Endothelial cell of umbilical vein (primary cell): ENCODE measurements at regions not wholly inside any gene's neighbourhood (a gene's known extent, or its start where the extent isn't known, plus 50 kb on each side); places are given as distances from the start of the nearest gene placed in this dataset.

Experiments
- BruUV-seq: library from RNA; stranded (reverse); fragments of 400-500 nt; replicated peaks from 2 replicates; lab custom pipeline; 2021; lab: Mats Ljungman, UMichigan
- CTCF ChIA-PET: fragments of 300-600, 350-600 bp; sonication (Branson Sonifier 250); formaldehyde crosslinking; loops from one replicate; lab custom pipeline; 2021; ENCODE audit warnings: antibody characterized with exemption, inconsistent platforms; lab: Charles Lee
- POLR2A ChIA-PET: fragments of 300-600, 350-600 bp; sonication (Branson Sonifier 250); formaldehyde crosslinking; loops from one replicate; lab custom pipeline; 2021; ENCODE audit warnings: antibody characterized with exemption, inconsistent platforms; lab: Charles Lee
- DNase-seq: peaks from one replicate; pipeline ENCODE4 v3.0.0-alpha.2; 2011; ENCODE audit warnings: low read depth, low spot score
- FAIRE-seq: peaks from 2 replicates; lab custom pipeline; 2011; peaks lifted over from hg19 to GRCh38; lab: Jason Lieb, UNC
- H2AFZ ChIP-seq: 2 replicates; pipeline ENCODE4 v1.6.0; 2012; ENCODE audit warnings: low read depth, low read length, control low read depth, inconsistent platforms
- H3K27ac ChIP-seq: 2 replicates; pipeline ENCODE4 v1.5.1; 2011; ENCODE audit warnings: low read depth, mild to moderate bottlenecking, control low read depth, low read length, moderate library complexity; ENCODE audit not compliant: insufficient read depth
- H3K27me3 ChIP-seq, 2 experiments: 2 replicates each; pipeline versions ENCODE4 v1.6.0 to v1.6.1; 2011; ENCODE audit warnings: low read length in 2 of 2, mixed read lengths in 1 of 2; ENCODE audit not compliant: control insufficient read depth in 2 of 2, insufficient read depth in 2 of 2
- H3K36me3 ChIP-seq, 2 experiments: 2 replicates in 1 of 2; 3 replicates in 1 of 2; pipeline ENCODE4 v1.5.1; 2011; ENCODE audit warnings: low read length in 2 of 2, mild to moderate bottlenecking in 1 of 2, moderate library complexity in 1 of 2; ENCODE audit not compliant: control insufficient read depth in 2 of 2, insufficient read depth in 2 of 2; ENCODE audit errors: extremely low read depth in 1 of 2
- H3K4me1 ChIP-seq: 3 replicates; pipeline ENCODE4 v1.5.1; 2011; ENCODE audit warnings: mild to moderate bottlenecking, low read length; ENCODE audit not compliant: control insufficient read depth, insufficient read depth; ENCODE audit errors: extremely low read depth
- H3K4me2 ChIP-seq: 2 replicates; pipeline ENCODE4 v1.6.1; 2011; ENCODE audit warnings: low read length, control low read depth, mixed read lengths; ENCODE audit not compliant: insufficient read depth
- H3K4me3 ChIP-seq, 3 experiments: fragments of 200-600 bp in 1 of 3; sonication (generic), shearing (Covaris generic) in 1 of 3; replicated peaks in 1 of 3; 2 replicates each; pipeline ENCODE4 v1.5.1; 2011 to 2016; ENCODE audit warnings: control low read depth in 3 of 3, low read length in 3 of 3, mild to moderate bottlenecking in 2 of 3, inconsistent platforms in 1 of 3, low read depth in 1 of 3, moderate library complexity in 1 of 3; ENCODE audit not compliant: insufficient read depth in 1 of 3
- H3K79me2 ChIP-seq: 2 replicates; pipeline ENCODE4 v1.6.0; 2012; ENCODE audit warnings: low read length, inconsistent platforms; ENCODE audit not compliant: control insufficient read depth, insufficient read depth
- H3K9ac ChIP-seq: replicated peaks from 2 replicates; pipeline ENCODE3; 2011; ENCODE audit warnings: low read length, control low read depth; ENCODE audit not compliant: insufficient read depth; ENCODE audit errors: extremely low read depth
- H3K9me1 ChIP-seq: replicated peaks from 3 replicates; pipeline ENCODE4 v1.6.0; 2011; ENCODE audit warnings: mild to moderate bottlenecking, low read length; ENCODE audit not compliant: control insufficient read depth, insufficient read depth; ENCODE audit errors: extremely low read depth
- H3K9me3 ChIP-seq: replicated peaks from 2 replicates; pipeline ENCODE4 v1.5.1; 2012; ENCODE audit warnings: low read length, inconsistent platforms; ENCODE audit not compliant: control insufficient read depth, insufficient read depth
- H4K20me1 ChIP-seq: replicated peaks from 2 replicates; pipeline ENCODE3; 2011; ENCODE audit warnings: mild to moderate bottlenecking, low read length; ENCODE audit not compliant: control insufficient read depth, insufficient read depth; ENCODE audit errors: extremely low read depth
- EZH2 ChIP-seq: IDR thresholded peaks from 2 replicates; pipeline ENCODE4 v1.6.1; 2012; ENCODE audit warnings: borderline replicate concordance, low read depth, mild to moderate bottlenecking, moderate library complexity, low read length, inconsistent platforms; ENCODE audit not compliant: severe bottlenecking
- FOS ChIP-seq: IDR thresholded peaks from 2 replicates; pipeline ENCODE4 v1.6.1; 2011; ENCODE audit warnings: mild to moderate bottlenecking, low read length, moderate library complexity, borderline replicate concordance; ENCODE audit not compliant: insufficient read depth
- GATA2 ChIP-seq: IDR thresholded peaks from 2 replicates; pipeline ENCODE4 v1.7.0; 2011; ENCODE audit warnings: low read depth, mild to moderate bottlenecking, moderate library complexity, mixed read lengths, low read length; ENCODE audit not compliant: insufficient read length, insufficient read depth
- JUN ChIP-seq: IDR thresholded peaks from 2 replicates; pipeline ENCODE4 v1.6.1; 2011; ENCODE audit warnings: borderline replicate concordance, low read depth; ENCODE audit not compliant: insufficient read length, insufficient read depth
- MYC ChIP-seq: IDR thresholded peaks from one replicate; pipeline ENCODE4 v1.6.1; 2011; ENCODE audit warnings: mild to moderate bottlenecking, low read depth, low read length
- POLR2A ChIP-seq: IDR thresholded peaks from 2 replicates; pipeline ENCODE4 v1.6.1; 2012; ENCODE audit warnings: low read depth, mild to moderate bottlenecking, control low read depth, low read length
- POLR2AphosphoS5 ChIP-seq: IDR thresholded peaks from 2 replicates; pipeline ENCODE4 v1.6.1; 2012; ENCODE audit warnings: low read depth, mild to moderate bottlenecking, control low read depth, low read length, moderate library complexity; ENCODE audit not compliant: insufficient read depth
- dilution Hi-C: fragments of 300-500 bp; cut with MboI; formaldehyde crosslinking; loops from one replicate; pipeline ENCODE4 v1.15.0; 2019; ENCODE audit warnings: low sequenced_read_pairs; ENCODE audit not compliant: extremely low pct_ligation_motif_present
- intact Hi-C: fragments of 100-400 bp; cut with micrococcal nuclease; formaldehyde crosslinking; loops from one replicate; pipeline ENCODE4 v1.10.0; 2022
- TF ChIP-seq, protein P1 (sequence below): IDR thresholded peaks from 2 replicates; pipeline ENCODE4 v1.6.1; 2011; ENCODE audit not compliant: insufficient read depth, insufficient read length
- TF ChIP-seq, protein P2 (sequence below), 2 donors: IDR thresholded peaks; 1 replicate in 1 of 2; 2 replicates in 1 of 2; pipeline ENCODE4 v1.5.1; 2011; ENCODE audit warnings: low read length in 2 of 2, mild to moderate bottlenecking in 2 of 2, moderate library complexity in 2 of 2, control low read depth in 1 of 2, inconsistent platforms in 1 of 2, low read depth in 1 of 2; ENCODE audit not compliant: insufficient read depth in 1 of 2; ENCODE audit errors: extremely low read depth in 1 of 2

DNA sequence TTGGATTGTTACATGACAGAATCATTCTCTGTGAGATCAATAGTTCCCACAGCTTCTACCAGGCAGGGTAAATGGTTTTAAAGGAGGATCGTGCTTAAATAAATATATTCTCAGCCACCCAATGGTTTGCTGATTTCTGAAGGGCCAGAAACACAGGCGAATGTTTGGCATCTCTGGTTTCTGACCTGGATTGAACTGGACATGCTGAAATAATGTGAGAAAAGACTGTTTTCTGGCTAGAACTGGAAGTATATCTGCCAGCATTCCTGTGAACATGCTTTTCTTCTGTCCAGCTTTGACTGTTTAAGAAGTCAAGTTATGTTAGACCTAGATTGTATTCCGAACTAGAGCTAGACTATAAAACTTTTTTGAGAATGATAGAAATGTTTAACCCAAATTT lies 77.1 kb upstream of the COL3A1 start:
- DNase-seq (no peak), FAIRE-seq (no peak)
- H3K4me1 ChIP-seq: no peaks in the 10 kb centered on the region
- ChIA-PET POLR2A (no interaction called here), CTCF (no interaction called here)
- no peak overlapping the region for H3K4me2 ChIP-seq
- no TSS peak for BruUV-seq
- H3K9me3 ChIP-seq: no peaks in the 10 kb centered on the region
- H3K27ac ChIP-seq: no peak overlapping the region
- H3K9ac ChIP-seq: no peak overlapping the region
- no peaks in the 10 kb centered on the region for H3K9me1 ChIP-seq
- no peak overlapping the region for H3K4me3 ChIP-seq
- dilution Hi-C loops (no loop called here), intact Hi-C loops (no loop called here)
- H3K27me3 ChIP-seq: no peaks in the 10 kb centered on the region
- H2AFZ ChIP-seq: no peak overlapping the region
- no peaks in the 10 kb centered on the region for H4K20me1 ChIP-seq
- H3K36me3 ChIP-seq: no peaks in the 10 kb centered on the region
- H3K79me2 ChIP-seq: no peaks in the 10 kb centered on the region
- TF ChIP-seq GATA2 (no peak), POLR2AphosphoS5 (no peak), POLR2A (no peak), EZH2 (no peak), JUN (no peak), FOS (no peak), MYC (no peak)
- TF ChIP-seq, protein P1, sequence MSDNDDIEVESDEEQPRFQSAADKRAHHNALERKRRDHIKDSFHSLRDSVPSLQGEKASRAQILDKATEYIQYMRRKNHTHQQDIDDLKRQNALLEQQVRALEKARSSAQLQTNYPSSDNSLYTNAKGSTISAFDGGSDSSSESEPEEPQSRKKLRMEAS: no peak
- TF ChIP-seq, protein P2, sequence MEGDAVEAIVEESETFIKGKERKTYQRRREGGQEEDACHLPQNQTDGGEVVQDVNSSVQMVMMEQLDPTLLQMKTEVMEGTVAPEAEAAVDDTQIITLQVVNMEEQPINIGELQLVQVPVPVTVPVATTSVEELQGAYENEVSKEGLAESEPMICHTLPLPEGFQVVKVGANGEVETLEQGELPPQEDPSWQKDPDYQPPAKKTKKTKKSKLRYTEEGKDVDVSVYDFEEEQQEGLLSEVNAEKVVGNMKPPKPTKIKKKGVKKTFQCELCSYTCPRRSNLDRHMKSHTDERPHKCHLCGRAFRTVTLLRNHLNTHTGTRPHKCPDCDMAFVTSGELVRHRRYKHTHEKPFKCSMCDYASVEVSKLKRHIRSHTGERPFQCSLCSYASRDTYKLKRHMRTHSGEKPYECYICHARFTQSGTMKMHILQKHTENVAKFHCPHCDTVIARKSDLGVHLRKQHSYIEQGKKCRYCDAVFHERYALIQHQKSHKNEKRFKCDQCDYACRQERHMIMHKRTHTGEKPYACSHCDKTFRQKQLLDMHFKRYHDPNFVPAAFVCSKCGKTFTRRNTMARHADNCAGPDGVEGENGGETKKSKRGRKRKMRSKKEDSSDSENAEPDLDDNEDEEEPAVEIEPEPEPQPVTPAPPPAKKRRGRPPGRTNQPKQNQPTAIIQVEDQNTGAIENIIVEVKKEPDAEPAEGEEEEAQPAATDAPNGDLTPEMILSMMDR (IDR thresholded peaks at IDR 0.05; ENCODE audit: extremely low read depth in 1 of 2, insufficient read depth in 1 of 2, low read depth in 1 of 2, low read length in 2 of 2): no peak
